KBM-7 (cell line): ENCODE measurements at regions not wholly inside any gene's neighbourhood (a gene's known extent, or its start where the extent isn't known, plus 50 kb on each side); places are given as distances from the start of the nearest gene placed in this dataset.
"Not testable (repeated sequence)": the region's sequence is repeated elsewhere in the genome, so short reads cannot be mapped to it uniquely, and the experiment has no call there.

Experiments
- DNase-seq: peaks from one replicate; pipeline ENCODE4 v3.0.0-alpha.2; 2015
- in situ Hi-C: fragments of 300-500 bp; cut with MboI; formaldehyde crosslinking; loops from 2 replicates; pipeline ENCODE4 v1.14.3; 2020; ENCODE audit warnings: low sequenced_read_pairs, low pct_unique_long_range_greater_than_20kb, mixed read lengths

DNA sequence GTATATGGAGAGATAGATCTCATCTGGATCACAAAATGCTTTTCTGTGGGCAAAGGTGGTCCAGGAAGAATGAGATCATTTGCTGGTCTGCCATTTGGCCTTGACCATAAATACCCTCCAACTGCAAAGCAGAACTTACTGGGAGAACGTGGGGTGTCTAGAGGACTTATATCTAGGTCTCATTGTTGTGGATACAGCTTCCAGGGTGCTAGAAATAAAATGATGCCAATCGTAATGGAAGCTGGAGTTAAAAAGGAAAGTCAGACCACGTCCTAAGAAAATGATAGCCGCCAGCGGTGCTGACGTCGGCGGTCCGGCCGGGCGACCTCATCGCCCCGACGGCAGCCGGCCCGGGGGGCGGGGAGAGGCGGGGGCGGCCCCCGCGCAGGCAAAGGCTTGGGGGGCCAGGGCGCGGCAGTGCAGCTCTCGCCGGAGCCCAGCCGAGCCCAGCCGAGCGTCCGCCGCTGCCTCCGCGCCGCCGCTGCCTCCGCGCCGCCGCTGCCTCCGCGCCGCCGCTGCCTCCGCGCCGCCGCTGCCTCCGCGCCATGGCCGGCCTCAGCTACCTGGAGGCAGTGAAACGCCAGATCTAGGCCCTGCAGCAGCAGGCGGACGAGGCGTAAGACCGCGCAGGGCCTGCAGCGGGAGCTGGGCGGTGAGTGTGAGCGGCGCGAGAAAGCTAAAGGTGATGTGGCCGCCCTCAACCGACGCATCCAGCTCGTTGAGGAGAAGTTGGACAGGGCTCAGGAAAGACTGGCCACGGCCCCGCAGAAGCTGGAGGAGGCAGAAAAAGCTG is 89.5 kb downstream of the EOMES start:
- in situ Hi-C loops: no loop called here
- DNase-seq: peak; percentile 19

DNA sequence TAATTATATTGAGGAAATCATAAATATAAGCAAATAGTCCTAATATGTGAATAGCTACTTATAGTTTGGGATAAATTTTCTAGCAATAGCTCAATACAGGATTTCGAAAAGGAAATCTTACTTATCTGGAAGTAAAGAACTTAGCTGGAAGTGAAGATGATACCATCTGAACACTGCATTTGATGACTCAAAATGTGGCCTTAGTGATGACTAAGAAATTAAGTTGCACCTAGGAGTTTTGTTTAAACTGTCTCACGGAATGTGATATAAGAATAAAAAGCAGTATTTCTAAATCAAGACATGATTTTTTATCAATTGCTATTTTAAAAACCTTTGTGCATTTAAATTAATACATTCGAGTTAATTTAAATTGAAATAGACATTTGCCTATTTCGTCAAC is 91.2 kb downstream of the EOMES start:
- DNase-seq: no peak
- in situ Hi-C loops: no loop called here

DNA sequence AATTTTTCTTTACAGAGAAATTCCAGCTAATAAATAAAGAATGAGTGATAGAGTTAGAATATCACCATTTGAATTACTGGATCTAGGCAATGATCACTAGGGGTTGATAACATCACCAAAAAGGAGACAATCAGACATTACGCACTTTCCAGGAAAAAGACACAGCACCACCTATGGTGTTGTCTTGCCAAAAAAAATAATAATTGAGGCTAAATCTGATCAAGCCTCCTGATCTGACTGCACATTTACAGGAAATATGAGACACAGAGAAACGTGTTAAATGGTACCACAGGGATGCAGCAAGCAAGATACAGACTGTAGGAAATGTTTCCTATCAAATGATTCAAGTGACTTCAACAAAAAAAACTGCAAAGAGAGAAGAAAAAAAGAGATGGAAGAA is 92.8 kb downstream of the EOMES start:
- in situ Hi-C loops: no loop called here
- no peak for DNase-seq

DNA sequence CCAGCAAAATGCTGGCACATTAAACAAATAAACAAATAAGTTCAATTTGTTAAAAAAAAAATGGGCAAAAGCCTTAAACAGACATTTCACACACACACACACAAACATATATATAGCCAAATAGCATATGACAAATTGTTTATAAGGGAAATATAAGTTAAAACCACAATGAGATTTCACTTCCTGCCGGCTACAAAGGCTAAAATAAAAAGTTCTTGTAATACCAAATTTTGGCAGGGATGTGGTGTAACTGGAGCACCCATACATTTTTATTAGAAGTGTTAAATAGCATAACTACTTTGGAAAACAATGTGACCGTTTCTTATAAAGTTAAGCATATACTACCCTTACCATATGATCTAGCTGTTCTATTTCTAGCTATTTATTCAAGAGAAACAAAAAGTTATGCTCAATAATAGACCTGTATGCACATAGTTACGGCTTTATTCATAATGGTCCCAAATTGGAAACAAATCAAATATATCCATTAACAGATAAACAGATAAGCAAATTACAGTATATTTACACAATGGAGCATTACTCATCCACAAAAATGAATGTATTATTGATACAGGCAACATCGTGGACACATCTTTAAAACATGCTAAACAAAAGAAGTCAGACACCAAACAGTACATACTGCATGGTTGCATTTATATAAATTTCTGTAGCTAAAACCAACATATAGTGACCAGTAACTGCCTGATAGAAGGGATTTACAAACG is 93.9 kb downstream of the EOMES start:
- in situ Hi-C loops: no loop called here
- no peak for DNase-seq

DNA sequence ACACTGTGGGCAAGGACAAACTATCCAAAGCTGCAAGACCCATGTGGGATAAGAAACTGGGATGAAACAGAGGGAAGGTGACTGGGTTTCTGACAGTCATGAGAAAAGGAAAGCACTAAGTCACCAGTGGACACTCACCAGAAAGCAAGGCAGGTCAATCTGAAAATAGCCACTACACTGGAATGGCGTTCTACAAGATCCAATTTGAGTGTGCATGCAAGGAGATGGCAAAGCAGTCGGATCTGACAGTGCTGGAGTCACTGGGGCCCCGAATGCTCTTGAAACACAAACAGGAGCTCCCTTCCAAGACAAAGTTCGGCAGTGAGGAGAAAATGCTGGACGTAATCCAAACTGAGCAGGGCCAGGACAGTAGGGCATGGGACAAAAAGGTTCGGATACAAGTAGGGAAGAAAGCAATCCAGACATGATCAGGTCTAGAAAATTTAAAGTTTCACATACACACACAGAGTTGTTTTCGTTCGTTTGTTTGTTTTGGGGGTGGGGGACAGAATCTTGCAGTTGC is 95.5 kb downstream of the EOMES start:
- no peak for DNase-seq
- in situ Hi-C loops: no loop called here

DNA sequence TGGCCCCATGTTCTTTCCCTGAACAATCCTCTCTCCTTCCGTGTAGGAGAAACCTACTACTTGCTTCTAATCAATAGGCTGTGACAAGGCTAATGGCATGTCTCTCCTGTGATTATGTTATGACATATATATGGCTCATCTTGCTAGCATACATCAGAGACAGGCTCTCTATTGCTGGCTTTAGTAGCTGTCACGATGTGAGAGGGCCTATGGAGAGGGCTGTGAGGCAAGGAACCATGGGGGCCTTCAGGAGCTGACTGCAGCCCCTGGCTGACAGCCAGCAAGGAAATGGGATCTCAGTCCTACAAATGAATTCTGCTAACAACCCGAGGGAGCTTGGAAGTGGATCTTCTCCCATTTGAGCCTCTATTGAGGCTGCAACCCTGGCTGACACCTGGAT is 96.3 kb downstream of the EOMES start:
- in situ Hi-C loops: no loop called here
- DNase-seq: no peak

DNA sequence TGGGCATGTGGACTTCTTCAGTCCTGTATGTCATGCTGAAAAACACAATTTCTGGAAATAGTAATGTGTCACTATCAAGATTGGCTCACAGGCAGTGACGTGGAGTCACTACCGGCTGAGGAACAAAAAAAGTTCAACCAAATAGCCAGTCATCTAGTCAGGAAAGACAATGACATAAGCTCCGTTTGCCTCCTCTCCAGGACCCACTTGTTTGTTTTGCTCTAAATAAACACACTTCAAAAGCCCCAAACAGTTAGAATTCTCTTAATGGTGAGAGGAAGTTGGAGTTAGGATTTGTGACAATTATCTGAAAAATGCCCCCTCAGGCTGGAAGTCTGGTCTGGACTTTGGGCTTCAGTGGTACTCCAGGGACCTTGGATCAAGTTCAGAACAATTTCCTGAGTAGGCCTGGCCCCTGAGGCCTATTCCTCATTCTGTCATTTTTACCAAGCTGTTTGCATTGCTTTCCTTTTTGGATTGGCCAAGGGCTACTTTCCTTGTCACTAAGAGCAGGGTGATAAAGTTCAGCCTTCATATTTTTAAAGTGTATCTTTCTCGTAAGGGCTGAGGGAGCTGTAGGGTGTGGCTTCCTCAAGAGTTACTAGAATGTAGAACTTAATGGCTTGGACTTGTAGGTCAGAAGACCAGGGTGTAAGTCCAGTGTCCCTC is 98.9 kb downstream of the EOMES start:
- no peak for DNase-seq
- in situ Hi-C loops: no loop called here

DNA sequence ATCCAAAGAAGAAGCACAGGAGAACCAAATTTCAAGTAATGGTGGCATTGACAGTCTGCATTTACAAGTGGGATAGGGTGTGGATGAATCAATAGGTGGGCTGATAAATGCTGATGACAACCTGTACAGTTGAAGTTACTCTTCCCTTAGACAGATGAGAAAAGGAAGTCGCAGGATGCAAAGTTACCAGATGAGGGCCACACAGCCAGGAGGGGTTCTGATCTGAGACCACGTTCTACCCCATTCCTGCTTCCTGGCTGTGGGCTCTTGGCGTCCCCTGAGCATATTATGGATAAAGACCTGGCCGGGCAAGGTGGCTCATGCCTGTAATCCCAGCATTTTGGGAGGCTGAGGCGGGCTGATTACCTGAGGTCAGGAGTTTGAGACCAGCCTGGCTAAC is 104.6 kb downstream of the EOMES start:
- DNase-seq: no peak
- in situ Hi-C loops: no loop called here

DNA sequence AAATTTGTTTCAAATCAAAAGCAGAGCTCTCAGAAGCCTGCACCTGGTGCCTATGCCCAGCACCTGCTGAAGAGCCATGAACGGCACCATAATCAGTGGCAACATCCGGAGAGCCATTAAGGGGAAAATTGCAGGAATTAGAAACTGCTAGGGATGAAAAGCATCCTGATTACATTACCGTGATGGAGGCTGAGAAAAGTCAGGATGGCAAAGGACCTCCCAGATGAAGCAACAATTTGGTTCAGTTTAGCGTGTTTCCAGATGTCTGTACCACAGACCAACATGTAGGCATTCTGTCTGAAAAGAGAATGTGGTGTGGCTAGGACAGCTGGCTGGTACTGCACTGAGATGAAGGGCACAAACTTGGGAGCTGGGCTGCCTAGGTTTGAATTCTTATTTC is 106.1 kb downstream of the EOMES start:
- in situ Hi-C loops: no loop called here
- DNase-seq: no peak

DNA sequence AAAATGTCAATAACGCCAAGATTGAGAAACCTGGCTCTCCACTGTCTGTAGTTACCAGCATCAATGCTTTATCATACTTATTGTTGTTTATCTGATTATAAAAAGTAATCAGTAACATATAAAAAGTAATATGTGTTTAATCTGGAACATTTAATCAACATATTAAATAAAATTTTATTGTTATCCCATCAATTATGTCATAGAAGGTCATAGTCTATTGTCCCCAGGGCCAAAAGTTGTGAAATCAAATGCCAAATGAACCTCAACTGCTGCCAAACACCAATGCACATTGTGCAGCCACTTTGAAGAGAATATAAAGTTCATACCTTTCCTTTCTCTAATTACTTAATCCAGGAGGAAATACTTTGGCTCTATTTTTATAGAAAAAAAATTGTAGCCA is 106.6 kb downstream of the EOMES start:
- in situ Hi-C loops: no loop called here
- DNase-seq: no peak

DNA sequence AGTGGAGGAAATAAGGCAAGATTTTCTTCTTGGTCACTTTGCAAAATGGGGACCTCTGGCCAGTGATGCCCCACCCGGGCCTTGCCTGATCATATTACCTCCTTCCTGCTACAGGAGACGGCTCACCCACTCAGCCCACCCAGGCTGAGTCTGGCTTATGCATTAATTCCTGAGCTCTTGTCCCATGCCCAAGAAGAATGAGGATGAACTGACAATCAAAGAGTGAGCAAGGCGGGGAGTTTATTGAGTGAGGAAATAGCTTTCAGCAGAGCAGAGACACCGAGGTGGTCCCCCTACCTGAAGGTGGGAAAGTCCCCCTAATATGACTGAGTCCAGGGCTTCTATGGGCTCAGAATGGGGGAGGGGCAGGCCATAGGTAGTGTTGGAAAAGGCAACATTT is 107.5 kb downstream of the EOMES start:
- DNase-seq: no peak
- in situ Hi-C loops: no loop called here

DNA sequence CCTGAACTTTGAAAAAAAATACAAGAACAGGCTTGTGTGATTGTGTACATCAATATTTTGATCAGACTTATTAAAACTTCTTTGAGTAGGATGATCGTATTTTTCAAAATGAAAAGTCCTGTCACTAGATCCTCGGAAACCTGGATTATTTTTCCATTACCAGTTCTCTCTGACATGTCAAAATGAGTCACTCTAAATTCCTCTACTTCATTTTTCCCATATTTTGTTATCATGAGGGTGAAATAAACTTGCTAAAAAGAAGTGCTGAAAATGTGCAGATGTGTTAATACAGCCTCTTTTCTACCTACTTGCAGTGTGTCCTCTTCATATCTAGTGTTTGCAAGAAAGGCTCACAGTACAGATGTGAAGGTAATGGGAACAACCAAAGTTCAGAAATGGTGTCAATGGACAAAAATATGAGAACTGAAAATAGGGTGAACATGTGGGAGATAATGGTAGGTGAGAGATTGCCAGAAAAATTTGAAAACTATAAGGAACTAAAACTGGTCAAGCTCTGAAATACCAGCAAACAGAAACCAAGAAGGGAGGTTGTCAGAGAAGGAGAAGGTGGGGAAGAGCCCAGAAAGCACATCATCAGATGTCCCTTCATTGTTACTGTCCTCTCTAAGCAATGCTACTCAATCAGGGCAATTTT is 108.2 kb downstream of the EOMES start:
- DNase-seq: no peak
- in situ Hi-C loops: no loop called here

DNA sequence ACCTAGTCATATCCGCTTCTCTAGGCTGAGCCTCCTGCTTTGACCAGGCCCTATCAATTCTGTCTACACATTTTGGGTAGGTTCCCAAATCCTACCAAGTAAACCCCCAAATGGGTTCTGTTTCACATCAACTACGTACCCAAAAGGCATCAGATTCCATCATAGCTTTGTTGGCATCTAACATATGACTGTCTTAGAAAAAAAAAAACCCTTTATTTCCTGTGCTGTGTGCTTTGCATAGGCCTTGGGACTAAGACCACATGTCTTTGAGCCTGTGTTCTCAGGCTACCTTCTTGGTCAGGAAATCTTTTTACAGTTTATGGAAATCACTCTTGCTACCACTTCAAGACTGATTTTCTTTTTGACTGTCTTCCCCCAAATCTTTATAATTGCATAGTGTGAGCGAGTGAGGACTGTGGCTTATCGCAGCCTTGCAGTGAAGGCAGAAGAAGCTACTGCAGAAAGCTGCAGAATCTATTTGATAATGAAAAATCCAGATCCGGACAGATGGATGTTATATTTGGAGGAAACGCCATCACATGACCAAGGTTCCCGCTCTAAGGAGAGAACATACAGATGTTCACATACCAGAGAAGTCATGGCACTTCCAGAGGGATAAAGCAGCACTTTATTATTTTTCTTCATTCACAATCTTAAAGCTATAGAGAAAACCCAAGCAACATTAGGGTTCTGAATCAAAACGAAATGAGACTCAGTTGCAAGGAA is 111.2 kb downstream of the EOMES start:
- no peak for DNase-seq
- in situ Hi-C loops: no loop called here

DNA sequence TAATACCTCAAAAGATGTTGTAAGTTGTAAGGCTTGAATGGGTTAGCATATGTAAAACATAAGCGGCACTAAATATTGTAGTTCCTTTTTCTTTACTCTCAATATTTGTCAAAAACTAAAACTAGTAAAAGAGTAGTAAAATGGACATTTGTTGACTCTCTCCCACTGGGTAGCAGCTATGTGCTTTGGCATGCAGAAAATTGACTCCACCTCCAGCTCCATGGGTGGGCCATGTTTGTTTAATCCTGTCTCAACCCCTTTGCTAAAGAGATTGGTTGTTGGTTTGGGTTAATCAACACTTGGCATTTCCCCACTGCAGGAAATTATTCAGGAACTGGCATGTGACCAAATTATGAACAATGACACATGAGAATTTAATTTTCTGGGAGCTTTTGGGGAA is 114.8 kb downstream of the EOMES start:
- in situ Hi-C loops: no loop called here
- DNase-seq: no peak

DNA sequence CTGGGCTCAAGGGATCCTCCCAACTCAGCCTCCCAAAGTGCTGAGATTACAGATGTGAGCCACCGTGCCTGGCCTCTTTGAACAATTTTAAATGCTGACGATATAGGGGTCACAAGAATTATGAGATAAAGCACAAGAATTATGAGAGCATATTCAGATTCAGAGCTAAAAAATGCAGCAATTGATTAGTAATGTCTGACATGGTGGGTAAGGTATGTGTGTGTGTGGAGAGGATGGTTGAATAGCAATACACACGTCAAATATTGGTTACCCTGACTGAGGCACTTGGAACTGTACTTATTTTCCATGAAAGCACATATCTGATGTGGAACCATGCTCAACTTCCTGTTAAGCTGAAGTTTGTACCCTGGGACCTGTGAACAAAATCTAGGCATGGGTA is 115.6 kb downstream of the EOMES start:
- no peak for DNase-seq

DNA sequence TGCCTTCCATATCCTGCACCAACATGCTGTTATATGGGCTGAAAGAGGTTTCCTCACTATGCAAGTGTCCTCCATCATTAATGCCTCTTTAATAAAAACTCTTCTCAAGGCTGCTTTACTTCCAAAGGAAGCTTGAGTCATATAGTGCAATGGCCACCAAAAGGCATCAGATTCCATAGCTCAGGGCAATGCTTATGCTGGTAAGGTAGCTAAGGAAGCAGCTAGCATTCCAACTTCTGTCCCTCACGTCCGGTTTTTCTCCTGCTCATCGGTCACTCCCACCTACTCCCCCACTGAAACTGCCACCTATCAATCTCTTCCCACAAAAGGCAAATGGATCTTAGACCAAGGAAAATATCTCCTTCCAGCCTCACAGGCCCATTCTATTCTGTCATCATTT is 117.1 kb upstream of the SLC4A7 start:
- in situ Hi-C loops, DNase-seq: not testable (repeated sequence)

More for the DNA sequence above, 115.6 kb downstream of the EOMES start:
- in situ Hi-C loops: no loop called here

DNA sequence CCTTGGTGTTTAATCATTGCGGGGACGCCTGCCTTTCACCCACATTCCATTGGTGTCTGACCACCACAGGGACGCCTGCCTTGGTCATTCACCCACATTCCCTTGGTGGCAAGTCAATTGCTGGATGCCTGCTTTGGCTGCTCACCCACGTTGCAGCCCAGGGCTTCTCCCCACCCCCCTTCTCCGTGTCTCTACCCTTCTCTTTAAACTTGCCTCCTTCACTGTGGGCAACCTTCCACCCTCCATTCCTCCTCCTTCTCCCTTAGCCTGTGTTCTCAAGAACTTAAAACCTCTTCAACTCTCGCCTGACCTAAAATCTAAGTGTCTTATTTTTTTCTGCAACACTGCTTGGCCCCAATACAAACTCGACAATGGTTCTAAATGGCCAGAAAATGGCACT is 115.6 kb upstream of the SLC4A7 start:
- in situ Hi-C loops, DNase-seq: not testable (repeated sequence)

DNA sequence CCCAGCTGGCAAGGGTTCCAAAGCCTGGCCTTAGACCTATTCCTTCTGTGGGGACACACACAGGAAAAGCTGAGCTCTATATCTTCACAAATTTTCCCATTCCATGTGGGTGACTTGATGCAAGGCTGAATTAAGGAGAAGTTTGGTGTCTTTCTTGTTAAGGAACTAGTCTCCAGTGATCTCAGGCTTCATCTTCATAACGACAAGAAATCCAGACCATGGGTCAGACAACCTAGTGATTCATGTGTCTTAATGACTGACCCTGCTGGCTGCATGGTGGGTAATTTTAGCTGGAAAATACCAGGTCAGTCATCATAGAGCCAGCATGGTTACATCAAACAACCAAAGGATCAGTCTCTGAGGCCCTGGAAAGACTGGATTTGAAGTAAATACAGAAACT is 112.7 kb upstream of the SLC4A7 start:
- no peak for DNase-seq
- in situ Hi-C loops: no loop called here

DNA sequence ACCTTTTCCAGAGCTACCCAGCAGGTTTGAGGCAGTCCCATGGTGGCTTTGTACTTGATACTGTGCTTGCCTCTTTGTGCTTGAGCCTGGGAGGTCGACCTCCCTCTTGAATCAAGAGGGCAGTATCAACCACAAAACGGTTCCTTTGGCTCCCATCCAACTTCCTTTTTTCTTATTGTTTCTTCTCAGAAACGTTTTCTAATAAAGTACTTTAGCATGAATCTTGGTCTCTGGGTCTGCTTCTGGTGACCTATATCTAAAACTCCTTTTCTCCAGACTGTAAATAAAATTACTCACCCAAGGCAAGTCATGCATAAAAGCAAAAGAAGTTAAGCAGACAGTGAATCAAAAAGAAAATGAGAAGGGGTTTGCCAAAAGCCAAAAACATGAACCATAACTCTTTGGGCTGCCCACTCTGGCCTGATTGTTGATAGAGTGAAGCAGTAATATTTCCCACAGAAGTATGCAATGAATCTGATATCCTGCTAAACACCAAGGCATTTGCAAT is 112.2 kb upstream of the SLC4A7 start:
- in situ Hi-C loops: no loop called here
- peak; percentile 43 for DNase-seq
